Stimulated activated CD4-positive, alpha-beta T cell treated with anti-CD3 and anti-CD28 coated beads, Interleukin-15, amount 100 ng/mL, for 1 hour (primary cell): ENCODE measurements at regions not wholly inside any gene's neighbourhood (a gene's known extent, or its start where the extent isn't known, plus 50 kb on each side); places are given as distances from the start of the nearest gene placed in this dataset.
"Not testable (repeated sequence)": the region's sequence is repeated elsewhere in the genome, so short reads cannot be mapped to it uniquely, and the experiment has no call there.

Experiments
- DNase-seq, 2 donors: peaks; one replicate each; pipeline ENCODE4 v3.0.0-alpha.2; 2020; ENCODE audit warnings: low read depth in 1 of 2, low spot score in 1 of 2

- DNase-seq, result no peak
Observed at GRCh38 chr5:155684417-155684816, 642.5 kb upstream of the SGCD start.

DNA sequence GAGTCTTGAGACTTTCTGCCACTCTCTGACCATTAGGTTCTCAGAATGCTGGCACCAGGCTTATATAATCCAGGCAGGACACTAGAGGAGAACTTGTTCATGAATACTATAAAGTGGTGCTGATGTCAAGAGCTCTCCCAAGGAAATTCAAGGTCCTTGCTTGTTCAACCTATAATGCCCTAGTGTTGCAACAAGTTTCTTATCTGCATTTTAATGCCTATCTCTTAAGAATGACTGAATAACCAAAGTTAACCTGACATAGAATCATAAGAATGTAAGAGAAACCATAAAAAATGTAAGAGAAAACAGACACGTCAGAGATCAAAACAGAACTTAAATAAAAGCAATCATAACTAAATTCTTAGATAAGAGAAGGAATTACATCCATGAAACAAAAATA, 640.8 kb upstream of the SGCD start:
- no peak for DNase-seq

GRCh38 chr5:155689406-155689805, 637.6 kb upstream of the SGCD start:
- DNase-seq, result no peak

- no peak for DNase-seq
Observed at GRCh38 chr5:155696362-155696761, 630.6 kb upstream of the SGCD start.

- DNase-seq, result no peak
Observed at GRCh38 chr5:155697236-155697635, 629.7 kb upstream of the SGCD start.

DNA sequence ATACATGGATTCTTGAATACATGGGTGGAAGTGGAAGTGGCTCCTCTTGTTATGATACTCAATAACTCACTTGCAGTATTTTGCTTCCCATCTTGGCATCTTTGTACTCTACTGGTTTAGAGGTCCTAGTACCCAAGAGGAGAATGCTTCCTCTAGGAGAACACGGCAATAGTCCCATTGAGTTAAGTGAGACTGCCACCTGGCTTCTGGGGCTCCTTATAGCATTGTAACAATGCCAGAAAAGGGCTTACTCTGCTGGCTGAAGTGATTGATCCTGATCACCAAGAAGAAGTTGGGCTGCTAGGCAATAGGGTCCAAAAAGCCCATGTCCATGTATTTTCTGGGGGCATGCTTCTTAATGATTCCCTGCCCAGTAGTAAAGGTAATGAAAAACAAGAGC, 627.6 kb upstream of the SGCD start:
- DNase-seq, result no peak

- no peak for DNase-seq
Observed at GRCh38 chr5:155700333-155700732, 626.6 kb upstream of the SGCD start.

DNA sequence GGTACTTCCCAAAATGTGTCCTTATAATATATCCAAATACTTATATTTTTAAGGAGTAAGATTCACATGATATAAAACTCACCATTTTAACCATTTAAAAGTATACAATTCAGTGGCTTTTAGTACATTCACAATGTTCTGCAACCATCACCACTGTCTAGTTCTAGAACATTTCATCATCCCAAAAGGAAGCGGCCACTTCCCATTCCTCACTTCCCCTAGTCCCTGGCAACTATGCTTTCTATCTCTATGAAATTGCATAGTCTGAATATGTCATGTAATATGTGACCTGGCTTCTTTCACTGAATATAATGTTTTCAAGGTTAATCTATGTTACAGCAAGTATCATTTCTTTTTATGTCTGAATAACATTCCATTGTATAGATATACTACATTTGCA, 615.1 kb upstream of the SGCD start:
- DNase-seq, result no peak

- not testable (repeated sequence) for DNase-seq
Observed at GRCh38 chr5:155714435-155714834, 612.5 kb upstream of the SGCD start.

GRCh38 chr5:155726267-155726666, 600.7 kb upstream of the SGCD start:
- DNase-seq, result no peak

DNA sequence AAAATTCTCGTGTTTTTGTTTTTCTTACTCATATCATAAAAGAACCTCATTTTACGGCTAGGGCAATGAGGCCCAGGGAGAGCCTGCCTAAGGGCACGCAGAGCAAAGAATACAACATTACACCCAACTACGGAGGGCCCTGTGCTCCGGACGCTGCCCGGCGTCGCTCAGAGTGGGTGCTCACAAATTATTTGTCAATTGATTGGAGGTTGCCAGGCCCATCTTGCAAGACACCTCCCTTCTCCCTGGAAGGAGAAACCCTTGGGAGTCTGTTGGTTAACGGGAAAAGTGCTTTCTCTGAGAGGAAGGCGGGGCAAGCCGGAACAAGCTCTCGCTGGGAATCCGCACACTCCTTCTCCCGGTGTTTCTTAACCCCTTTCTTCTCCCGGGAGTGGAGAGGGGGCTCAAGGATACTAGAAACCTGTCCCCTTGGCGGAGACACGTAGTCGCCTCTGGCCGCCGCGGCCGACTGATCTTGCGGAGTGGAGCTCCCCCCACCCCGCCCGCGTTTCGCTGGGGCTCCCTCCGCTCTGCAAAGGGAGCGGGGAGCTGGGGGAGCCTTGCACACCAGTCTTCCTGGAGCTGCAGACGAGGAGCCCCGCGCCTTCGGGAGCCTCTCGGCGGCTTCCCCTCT, 599.3 kb upstream of the SGCD start:
- DNase-seq, result no peak

GRCh38 chr5:155728146-155728856, 598.7 kb upstream of the SGCD start:
- DNase-seq, result no peak

GRCh38 chr5:155728857-155729683, 597.9 kb upstream of the SGCD start:
- DNase-seq, result no peak

GRCh38 chr5:155729684-155730059, 597.3 kb upstream of the SGCD start:
- no peak for DNase-seq

GRCh38 chr5:155732587-155733376, 594.2 kb upstream of the SGCD start:
- DNase-seq, result no peak

DNA sequence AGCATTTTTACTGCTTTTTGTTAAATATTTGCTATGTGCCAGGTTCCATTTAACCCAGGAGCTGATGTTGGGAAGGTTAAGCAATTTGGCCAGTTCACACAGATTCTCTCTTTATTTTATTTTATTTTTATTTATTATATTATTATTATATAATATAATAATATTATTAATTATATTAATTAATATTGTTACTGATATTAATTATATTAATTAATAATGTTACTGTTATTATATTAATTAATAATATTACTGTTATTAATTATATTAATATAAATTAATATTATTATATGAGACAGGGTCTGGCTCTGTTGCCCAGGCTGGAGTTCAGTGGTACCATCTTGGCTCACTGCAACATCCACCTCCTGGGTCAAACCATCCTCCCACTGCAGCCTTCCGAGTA, 593.0 kb upstream of the SGCD start:
- DNase-seq, result no peak

GRCh38 chr5:155735388-155735787, 591.6 kb upstream of the SGCD start:
- DNase-seq, result no peak

DNA sequence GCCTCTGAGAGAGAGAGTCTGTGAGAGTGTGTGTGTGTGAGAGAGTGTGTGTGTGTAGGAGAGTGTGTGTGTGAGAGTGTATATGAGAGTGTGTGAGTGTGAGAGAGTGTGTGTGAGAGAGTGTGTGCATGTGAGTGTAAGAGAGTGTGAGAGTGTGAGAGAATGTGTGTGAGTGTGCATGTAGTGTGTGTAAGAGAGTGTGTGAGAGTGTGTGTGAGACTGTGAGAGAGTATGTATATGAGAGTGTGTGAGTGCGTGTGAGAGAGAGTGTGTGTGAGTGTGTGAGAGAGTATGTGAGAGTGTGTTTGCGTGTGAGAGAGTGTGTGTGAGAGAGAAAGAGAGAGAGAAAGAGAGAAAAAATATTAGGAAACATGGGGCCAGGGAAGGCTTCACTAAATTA, 588.3 kb upstream of the SGCD start:
- DNase-seq, result no peak

DNA sequence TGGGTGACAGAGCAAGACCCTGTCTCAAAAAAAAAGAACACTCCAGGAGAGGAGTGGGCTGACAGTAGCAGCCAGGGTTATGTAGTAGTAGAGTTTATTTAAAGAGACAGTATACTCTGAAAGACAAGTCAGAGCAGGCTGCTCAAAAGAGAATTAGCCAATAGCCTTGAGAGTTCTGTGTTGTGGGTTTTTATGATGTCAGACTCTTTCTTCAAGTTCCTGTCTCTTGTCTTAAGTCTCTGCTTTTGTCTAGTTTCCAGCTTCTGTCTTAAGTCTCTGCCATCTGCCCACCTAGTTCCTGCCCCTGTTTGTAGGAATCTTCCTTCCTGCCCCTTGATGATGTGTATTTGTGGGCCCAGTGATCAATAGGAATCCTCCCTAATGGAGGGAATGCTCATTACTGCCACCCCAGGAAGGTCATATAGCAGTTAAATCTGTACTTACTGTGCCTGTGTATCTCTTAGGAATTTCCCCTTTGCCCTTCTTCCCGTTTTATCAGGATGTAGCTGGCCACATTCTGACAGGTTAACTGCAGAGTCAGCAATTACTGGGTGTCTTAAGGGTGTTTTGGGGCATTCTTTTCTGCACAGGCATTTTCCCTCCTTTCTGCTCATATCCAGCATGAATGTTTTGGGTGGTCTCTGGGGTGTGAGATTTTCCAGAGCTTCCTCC, 580.5 kb upstream of the SGCD start:
- no peak for DNase-seq

DNA sequence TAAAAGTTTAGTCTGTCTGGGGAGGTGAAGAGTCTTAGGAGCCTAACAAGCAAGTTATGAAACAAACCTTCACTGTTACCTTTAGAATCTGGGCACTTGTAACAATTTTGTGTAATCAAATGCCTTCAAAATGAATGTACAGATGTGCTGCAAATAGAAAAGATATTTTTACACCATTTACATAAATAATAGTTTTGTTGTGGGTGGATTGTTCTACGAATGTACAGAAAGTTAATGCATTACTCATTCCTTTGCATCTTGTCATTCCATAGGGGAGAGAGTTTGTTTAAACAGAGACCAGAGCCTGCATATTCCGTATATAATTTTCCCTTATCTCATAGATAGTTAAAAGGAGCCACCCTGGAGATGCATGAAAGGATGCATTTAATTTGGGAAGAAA, 576.9 kb upstream of the SGCD start:
- DNase-seq, result no peak

DNA sequence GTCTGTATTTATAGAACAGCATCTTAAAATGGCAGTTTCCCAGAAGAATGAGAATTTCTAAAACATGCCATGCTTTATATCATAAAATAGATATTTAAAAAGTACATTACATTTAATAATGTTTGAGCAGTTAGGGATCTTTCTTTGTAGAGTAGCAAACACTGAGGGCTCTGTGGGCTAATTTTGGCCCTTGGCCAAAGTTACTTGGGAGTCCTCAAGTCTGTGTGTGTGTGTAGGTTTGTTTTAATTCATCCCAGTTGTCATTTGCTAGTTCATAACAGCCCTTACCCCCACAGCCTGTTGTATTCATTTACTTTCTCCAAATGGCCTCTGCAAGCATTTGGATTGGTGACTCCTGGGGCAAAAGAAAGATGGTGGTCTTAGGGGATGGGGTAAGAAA, 576.4 kb upstream of the SGCD start:
- DNase-seq, result no peak
